ENCODE measurements at regions not wholly inside any gene's neighbourhood (a gene's known extent, or its start where the extent isn't known, plus 50 kb on each side); places are given as distances from the start of the nearest gene placed in this dataset.

GRCh38 chr17:10993126-10993525, 155.2 kb upstream of the PIRT start:
- DNase-seq (ENCODE audit: extremely low read depth in 1 of 4, low spot score in 3 of 4) (no peak), FAIRE-seq (no peak), ATAC-seq (no peak)
- Histone ChIP-seq H3K4me3 (no peak overlapping the region), H3K9me3 (replicated peaks; ENCODE audit: control insufficient read depth, insufficient read depth, low read depth, low read length) (no peaks in the 10 kb centered on the region), H3K9ac (ENCODE audit: insufficient read depth in 1 of 2, low read depth in 2 of 2, low read length in 2 of 2) (no peak overlapping the region), H3K4me2 (ENCODE audit: insufficient read depth, low read length) (no peak overlapping the region), H3K9me1 (ENCODE audit: control insufficient read depth, insufficient read depth, low read length) (no peaks in the 10 kb centered on the region), H3K27ac (ENCODE audit: extremely low read depth, low read depth, low read length) (no peak overlapping the region), H2AFZ (ENCODE audit: low read depth, low read length) (no peak overlapping the region), H3K27me3 (ENCODE audit: control insufficient read depth in 2 of 2, insufficient read depth in 2 of 2, low read length in 2 of 2) (no peaks in the 10 kb centered on the region), H3K79me2 (ENCODE audit: control insufficient read depth, insufficient read depth, low read length) (no peaks in the 10 kb centered on the region), H3K4me1 (replicated peaks in 1 of 2; ENCODE audit: control insufficient read depth in 2 of 2, insufficient read depth in 2 of 2, low read length in 2 of 2) (no peaks in the 10 kb centered on the region), H3K36me3 (ENCODE audit: control insufficient read depth, insufficient read depth, low read length) (no peaks in the 10 kb centered on the region), H4K20me1 (replicated peaks; ENCODE audit: control insufficient read depth, insufficient read depth, low read length) (no peaks in the 10 kb centered on the region)
- intact Hi-C loops (cut with micrococcal nuclease): no loop called here
- TF ChIP-seq HDAC8 (tag; IDR thresholded peaks at IDR 0.05) (no peak), MEF2A (IDR thresholded peaks at IDR 0.05; ENCODE audit: control insufficient read depth, low read depth, low read length) (no peak), TCF7 (IDR thresholded peaks at IDR 0.05; ENCODE audit: borderline replicate concordance) (no peak), POLR3A (IDR thresholded peaks at IDR 0.05; ENCODE audit: borderline replicate concordance, extremely low read depth, insufficient read depth, insufficient read length) (no peak), HSF4 (CRISPR knock-in tag; IDR thresholded peaks at IDR 0.05; ENCODE audit: borderline replicate concordance) (no peak), SAFB2 (IDR thresholded peaks at IDR 0.05; ENCODE audit: borderline replicate concordance, low read depth, low read length, severe bottlenecking) (no peak), ZEB2 (IDR thresholded peaks at IDR 0.05) (no peak), ETS2 (tag; IDR thresholded peaks at IDR 0.05; ENCODE audit: borderline replicate concordance, poor library complexity, severe bottlenecking) (no peak)
- TF ChIP-seq, protein P1, sequence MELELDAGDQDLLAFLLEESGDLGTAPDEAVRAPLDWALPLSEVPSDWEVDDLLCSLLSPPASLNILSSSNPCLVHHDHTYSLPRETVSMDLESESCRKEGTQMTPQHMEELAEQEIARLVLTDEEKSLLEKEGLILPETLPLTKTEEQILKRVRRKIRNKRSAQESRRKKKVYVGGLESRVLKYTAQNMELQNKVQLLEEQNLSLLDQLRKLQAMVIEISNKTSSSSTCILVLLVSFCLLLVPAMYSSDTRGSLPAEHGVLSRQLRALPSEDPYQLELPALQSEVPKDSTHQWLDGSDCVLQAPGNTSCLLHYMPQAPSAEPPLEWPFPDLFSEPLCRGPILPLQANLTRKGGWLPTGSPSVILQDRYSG (tag; conservative IDR thresholded peaks at IDR 0.05; ENCODE audit: low read depth): no peak
- POLR2A ChIA-PET: no interaction called here
- in situ Hi-C loops (cut with MboI): no loop called here
- BruUV-seq (replicated peaks): no TSS peak
- CTCF ChIA-PET (ENCODE audit: low intra/inter-chr PET ratio): no interaction called here
- WGBS (ENCODE audit: insufficient coverage, low coverage, missing lambda C conversion rate): 2% methylated on average over 6 of the region's 7 CpGs
